ENCODE measurements at regions not wholly inside any gene's neighbourhood (a gene's known extent, or its start where the extent isn't known, plus 50 kb on each side); places are given as distances from the start of the nearest gene placed in this dataset.

DNA sequence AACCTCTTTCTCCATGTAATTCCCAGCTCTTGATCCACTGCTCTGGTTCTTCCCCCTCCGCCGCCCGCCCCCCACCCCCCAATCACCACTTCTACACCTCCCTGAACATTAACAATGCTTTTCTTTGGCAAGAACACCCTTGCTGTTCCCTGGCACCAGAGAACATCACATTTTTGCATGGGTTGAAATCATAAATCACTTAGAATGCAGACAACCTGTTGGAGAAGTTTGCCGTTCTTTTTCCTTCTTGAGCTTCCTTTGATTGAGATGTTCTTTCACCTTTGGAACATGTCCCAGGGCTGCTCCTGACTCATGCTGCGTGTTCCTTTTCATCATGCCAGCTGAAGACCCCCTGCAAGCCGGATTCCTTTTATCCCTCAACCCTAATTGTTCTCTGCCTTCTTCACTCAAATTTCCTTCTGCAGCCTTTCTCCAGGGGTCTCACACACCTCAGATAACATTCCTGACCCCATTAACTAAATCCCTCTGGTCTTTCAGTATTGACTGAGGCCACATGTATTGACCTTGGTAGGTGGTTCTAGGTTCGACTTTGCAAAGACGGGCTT is 294.1 kb upstream of the TMPO start:
- Histone ChIP-seq H3K4me2 (ENCODE audit: low read length) (no peak overlapping the region), H3F3A (ENCODE audit: control insufficient read depth, insufficient read depth) (no peaks in the 10 kb centered on the region), H3K36me3 (ENCODE audit: control insufficient read depth, low read length) (no peaks in the 10 kb centered on the region), H3K27ac (ENCODE audit: low read depth, low read length) (no peak overlapping the region), H3K27me3 (ENCODE audit: control insufficient read depth, low read length) (no peaks in the 10 kb centered on the region; the same call in 1 of the 2 replicates), H3K4me3 (ENCODE audit: low read length) (no peak overlapping the region), H3K9me2 (replicated peaks; ENCODE audit: control insufficient read depth, low read length) (no peaks in the 10 kb centered on the region), H4K20me1 (ENCODE audit: control insufficient read depth, insufficient read depth, low read depth, low read length) (no peaks in the 10 kb centered on the region), H3K9me3 (ENCODE audit: control insufficient read depth, insufficient read depth, low read length) (no peaks in the 10 kb centered on the region), H3K4me1 (ENCODE audit: control insufficient read depth, low read length) (no peaks in the 10 kb centered on the region), H3K79me2 (ENCODE audit: control insufficient read depth, low read length) (no peaks in the 10 kb centered on the region)
- no peak for TF ChIP-seq EZH2phosphoT487 (IDR thresholded peaks at IDR 0.05; ENCODE audit: borderline replicate concordance, low read length)
- TF ChIP-seq, protein P1, sequence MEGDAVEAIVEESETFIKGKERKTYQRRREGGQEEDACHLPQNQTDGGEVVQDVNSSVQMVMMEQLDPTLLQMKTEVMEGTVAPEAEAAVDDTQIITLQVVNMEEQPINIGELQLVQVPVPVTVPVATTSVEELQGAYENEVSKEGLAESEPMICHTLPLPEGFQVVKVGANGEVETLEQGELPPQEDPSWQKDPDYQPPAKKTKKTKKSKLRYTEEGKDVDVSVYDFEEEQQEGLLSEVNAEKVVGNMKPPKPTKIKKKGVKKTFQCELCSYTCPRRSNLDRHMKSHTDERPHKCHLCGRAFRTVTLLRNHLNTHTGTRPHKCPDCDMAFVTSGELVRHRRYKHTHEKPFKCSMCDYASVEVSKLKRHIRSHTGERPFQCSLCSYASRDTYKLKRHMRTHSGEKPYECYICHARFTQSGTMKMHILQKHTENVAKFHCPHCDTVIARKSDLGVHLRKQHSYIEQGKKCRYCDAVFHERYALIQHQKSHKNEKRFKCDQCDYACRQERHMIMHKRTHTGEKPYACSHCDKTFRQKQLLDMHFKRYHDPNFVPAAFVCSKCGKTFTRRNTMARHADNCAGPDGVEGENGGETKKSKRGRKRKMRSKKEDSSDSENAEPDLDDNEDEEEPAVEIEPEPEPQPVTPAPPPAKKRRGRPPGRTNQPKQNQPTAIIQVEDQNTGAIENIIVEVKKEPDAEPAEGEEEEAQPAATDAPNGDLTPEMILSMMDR (IDR thresholded peaks at IDR 0.05; ENCODE audit: low read depth, low read length, poor library complexity, severe bottlenecking) = no peak

DNA sequence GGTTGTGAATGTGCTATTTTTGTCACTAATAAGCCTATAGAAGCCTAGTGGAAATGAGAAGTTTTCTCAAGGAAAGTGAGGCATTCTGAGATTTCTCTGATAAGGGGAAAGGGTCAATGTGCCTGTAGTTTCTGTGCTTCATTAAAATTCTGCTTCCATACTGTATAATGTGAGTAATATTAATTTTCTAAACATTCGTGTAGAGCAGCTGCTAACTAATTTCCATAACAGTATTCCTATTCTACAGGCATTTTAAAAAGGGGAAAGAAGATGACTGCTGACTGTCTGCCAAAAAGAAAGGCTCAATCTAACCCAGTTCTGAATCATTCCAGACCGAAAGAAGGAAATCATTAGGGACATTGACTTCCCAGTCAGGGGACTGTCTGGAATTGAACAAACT is 293.3 kb upstream of the TMPO start:
- no peaks in the 10 kb centered on the region for H3K9me2 ChIP-seq (replicated peaks; ENCODE audit: control insufficient read depth, low read length)
- TF ChIP-seq, protein P1 (IDR thresholded peaks at IDR 0.05; ENCODE audit: low read depth, low read length, poor library complexity, severe bottlenecking) = no peak
- TF ChIP-seq EZH2phosphoT487 (IDR thresholded peaks at IDR 0.05; ENCODE audit: borderline replicate concordance, low read length) = no peak

DNA sequence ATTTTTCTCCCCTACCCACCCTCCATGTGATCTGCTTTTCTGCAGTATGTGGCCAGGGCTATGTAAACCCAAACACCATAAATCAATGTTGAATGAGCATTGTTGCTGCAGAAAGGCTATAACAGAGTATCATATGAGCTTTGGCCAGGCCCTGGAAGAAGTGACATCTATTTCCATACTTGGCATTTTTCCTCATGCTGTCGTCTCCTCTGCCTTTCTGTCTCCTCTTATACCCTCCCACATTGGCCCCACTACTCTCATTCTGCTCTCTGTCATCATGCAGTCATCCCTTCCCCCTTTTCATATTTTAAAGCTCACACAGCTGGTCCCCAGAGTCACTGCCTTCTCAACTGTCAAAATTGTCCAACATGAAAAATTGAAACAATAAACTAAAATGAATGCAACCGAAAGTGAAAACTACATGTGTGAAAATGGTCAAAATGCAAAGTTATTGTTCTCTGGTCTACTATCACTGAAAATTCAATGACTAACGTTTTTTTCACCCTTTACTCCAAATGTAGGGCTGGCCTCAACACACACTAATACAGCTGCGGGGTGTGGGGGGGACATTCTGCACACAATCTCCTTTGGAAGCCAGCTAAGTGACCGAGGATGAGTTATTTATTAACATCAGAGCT is 290.7 kb upstream of the TMPO start:
- Histone ChIP-seq H4K20me1 (ENCODE audit: control insufficient read depth, insufficient read depth, low read depth, low read length) (no peaks in the 10 kb centered on the region), H3K4me2 (ENCODE audit: low read length) (no peak overlapping the region), H3K4me3 (ENCODE audit: low read length) (no peak overlapping the region), H3K36me3 (ENCODE audit: control insufficient read depth, low read length) (no peaks in the 10 kb centered on the region), H3K9me3 (ENCODE audit: control insufficient read depth, insufficient read depth, low read length) (no peaks in the 10 kb centered on the region), H3K27ac (ENCODE audit: low read depth, low read length) (no peak overlapping the region), H3K79me2 (ENCODE audit: control insufficient read depth, low read length) (no peaks in the 10 kb centered on the region), H3K27me3 (ENCODE audit: control insufficient read depth, low read length) (no peaks in the 10 kb centered on the region; the same call in 1 of the 2 replicates), H3K4me1 (ENCODE audit: control insufficient read depth, low read length) (no peaks in the 10 kb centered on the region), H3K9me2 (replicated peaks; ENCODE audit: control insufficient read depth, low read length) (no peaks in the 10 kb centered on the region), H3F3A (ENCODE audit: control insufficient read depth, insufficient read depth) (no peaks in the 10 kb centered on the region)
- TF ChIP-seq, protein P1 (IDR thresholded peaks at IDR 0.05; ENCODE audit: low read depth, low read length, poor library complexity, severe bottlenecking) = no peak
- no peak for TF ChIP-seq EZH2phosphoT487 (IDR thresholded peaks at IDR 0.05; ENCODE audit: borderline replicate concordance, low read length)

More for the DNA sequence above, 293.3 kb upstream of the TMPO start:
- Histone ChIP-seq H3F3A (ENCODE audit: control insufficient read depth, insufficient read depth) (no peaks in the 10 kb centered on the region), H3K4me3 (ENCODE audit: low read length) (no peak overlapping the region), H3K79me2 (ENCODE audit: control insufficient read depth, low read length) (no peaks in the 10 kb centered on the region), H3K4me1 (ENCODE audit: control insufficient read depth, low read length) (no peaks in the 10 kb centered on the region), H3K36me3 (ENCODE audit: control insufficient read depth, low read length) (no peaks in the 10 kb centered on the region), H3K4me2 (ENCODE audit: low read length) (no peak overlapping the region), H3K27me3 (ENCODE audit: control insufficient read depth, low read length) (no peaks in the 10 kb centered on the region; the same call in 1 of the 2 replicates), H4K20me1 (ENCODE audit: control insufficient read depth, insufficient read depth, low read depth, low read length) (no peaks in the 10 kb centered on the region), H3K9me3 (ENCODE audit: control insufficient read depth, insufficient read depth, low read length) (no peaks in the 10 kb centered on the region), H3K27ac (ENCODE audit: low read depth, low read length) (no peak overlapping the region)

Data from DOHH2 (cell line).